GM10266 (cell line): ENCODE measurements at regions not wholly inside any gene's neighbourhood (a gene's known extent, or its start where the extent isn't known, plus 50 kb on each side); places are given as distances from the start of the nearest gene placed in this dataset.

Experiments used
- DNase-seq: peaks from one replicate; pipeline ENCODE4 v3.0.0; 2012; ENCODE audit errors: extremely low spot score
- TF ChIP-seq, protein P1 (sequence below): IDR thresholded peaks from 2 replicates; pipeline ENCODE4 v1.5.1; 2012; ENCODE audit warnings: mild to moderate bottlenecking, low read depth; ENCODE audit not compliant: control insufficient read depth, insufficient read depth; ENCODE audit errors: missing control alignments

DNA sequence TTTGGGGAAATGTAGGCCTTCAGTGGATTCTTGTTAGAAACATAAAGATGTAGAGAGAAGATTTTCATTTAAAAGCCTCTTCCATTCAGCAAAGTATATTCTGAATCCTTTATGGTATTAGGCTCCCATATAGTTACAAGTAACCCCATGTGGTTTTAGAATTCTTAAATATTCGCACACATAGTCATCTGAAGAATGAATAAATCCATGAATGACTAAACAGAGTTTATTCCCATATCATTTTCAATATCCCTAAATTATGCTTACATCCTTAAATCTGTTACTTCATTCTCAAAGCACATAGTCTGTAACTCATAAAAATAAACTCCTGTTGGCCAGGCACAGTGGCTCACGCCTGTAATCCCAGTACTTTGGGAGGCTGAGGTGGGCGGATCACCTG, 962.1 kb downstream of the KCNJ18 start:
- DNase-seq = no peak
- TF ChIP-seq, protein P1, sequence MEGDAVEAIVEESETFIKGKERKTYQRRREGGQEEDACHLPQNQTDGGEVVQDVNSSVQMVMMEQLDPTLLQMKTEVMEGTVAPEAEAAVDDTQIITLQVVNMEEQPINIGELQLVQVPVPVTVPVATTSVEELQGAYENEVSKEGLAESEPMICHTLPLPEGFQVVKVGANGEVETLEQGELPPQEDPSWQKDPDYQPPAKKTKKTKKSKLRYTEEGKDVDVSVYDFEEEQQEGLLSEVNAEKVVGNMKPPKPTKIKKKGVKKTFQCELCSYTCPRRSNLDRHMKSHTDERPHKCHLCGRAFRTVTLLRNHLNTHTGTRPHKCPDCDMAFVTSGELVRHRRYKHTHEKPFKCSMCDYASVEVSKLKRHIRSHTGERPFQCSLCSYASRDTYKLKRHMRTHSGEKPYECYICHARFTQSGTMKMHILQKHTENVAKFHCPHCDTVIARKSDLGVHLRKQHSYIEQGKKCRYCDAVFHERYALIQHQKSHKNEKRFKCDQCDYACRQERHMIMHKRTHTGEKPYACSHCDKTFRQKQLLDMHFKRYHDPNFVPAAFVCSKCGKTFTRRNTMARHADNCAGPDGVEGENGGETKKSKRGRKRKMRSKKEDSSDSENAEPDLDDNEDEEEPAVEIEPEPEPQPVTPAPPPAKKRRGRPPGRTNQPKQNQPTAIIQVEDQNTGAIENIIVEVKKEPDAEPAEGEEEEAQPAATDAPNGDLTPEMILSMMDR = no peak

DNA sequence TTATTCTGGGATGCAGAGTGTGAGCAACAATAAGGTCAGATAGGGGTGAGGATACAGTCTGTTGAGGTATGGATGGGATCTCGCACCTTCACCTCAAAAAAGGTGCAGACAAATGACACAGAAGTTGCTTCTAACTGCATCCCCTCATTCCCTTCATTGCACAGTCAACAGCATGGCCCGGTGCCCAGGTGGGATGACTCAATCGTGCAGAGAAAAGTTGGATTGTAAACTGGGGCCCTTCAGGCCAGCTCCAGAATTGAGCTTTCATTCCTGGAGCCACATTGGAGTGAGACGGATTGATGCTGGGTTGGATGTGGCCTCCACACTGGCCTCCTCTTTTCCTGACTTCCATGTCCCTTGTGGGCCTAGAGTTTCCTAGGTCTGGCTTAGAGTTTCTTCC, 977.4 kb downstream of the KCNJ18 start:
- TF ChIP-seq, protein P1 = no peak
- DNase-seq = no peak

DNA sequence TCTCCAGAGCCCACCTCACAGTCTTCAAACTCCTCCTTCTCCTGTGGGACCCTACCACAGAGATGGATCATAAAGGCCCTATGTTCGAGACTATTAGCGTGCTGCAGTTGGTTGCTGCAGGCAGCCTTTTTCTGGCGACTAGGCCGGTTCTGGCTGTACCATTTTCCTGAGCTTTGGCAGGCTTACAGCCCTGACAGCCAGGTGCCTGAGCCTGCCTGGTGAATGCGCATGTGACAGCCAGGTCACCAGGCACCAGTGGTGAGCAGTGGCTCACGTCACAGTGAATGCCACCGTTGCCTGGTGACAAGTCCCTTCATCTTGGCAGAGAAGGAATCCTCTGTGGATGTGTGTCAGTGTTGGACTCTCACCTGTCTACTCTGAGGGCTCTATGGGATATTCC, 978.8 kb downstream of the KCNJ18 start:
- TF ChIP-seq, protein P1 = no peak
- DNase-seq = no peak

DNA sequence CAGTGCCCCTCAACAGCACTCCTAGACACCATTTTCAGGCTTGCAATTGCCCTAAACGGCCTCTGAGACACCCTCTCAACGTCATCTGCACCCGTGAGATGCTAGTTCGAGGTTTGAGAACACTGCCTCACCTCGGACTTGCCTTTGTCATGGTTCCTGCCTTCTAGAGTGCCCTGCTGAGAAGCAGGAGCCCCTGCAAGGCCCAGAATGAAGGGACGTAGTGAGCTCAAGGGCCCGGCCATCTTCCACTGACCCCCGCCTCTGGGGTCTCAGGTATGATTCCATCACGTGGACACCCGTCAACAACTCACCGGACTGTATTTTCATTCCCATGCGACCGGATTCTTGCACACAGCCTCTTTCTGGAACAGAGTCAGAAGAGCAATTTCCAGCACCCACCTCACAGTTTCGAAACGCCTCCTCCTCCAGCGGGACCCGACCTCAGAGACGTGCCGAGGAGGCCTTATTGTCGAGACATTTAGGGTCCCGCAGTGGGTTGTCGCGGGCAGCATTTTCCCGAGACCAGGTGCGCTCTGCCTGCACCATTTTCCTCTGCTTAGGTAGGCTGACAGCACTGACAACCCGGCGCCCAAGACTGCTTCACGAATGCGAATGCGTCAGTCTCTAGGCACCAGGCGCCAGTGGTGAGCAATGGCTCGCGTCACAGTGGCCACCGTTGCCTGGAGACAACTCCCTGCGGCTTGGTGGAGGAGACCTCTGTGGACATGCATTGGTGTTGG, 999.9 kb downstream of the KCNJ18 start:
- DNase-seq = no peak
- TF ChIP-seq, protein P1 = no peak

DNA sequence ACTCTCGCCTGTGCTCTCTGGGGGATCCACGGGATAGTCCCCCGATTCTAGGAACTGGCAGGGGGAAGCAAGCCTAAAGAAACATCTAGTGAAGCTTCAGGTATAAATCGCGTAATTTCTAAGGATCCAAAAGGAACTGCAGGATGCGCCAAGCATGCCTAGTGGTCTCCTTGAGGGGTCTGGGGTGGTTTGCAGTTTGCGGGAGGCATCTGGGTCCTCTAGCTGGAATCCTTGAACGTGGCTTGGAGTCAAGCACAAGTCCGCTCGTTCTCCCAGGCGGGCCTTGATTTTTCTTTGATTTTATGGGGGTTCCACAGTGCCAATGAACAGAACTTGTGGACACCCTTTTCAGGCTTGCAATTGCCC, 1000.5 kb downstream of the KCNJ18 start:
- DNase-seq = no peak
- TF ChIP-seq, protein P1 = no peak

DNA sequence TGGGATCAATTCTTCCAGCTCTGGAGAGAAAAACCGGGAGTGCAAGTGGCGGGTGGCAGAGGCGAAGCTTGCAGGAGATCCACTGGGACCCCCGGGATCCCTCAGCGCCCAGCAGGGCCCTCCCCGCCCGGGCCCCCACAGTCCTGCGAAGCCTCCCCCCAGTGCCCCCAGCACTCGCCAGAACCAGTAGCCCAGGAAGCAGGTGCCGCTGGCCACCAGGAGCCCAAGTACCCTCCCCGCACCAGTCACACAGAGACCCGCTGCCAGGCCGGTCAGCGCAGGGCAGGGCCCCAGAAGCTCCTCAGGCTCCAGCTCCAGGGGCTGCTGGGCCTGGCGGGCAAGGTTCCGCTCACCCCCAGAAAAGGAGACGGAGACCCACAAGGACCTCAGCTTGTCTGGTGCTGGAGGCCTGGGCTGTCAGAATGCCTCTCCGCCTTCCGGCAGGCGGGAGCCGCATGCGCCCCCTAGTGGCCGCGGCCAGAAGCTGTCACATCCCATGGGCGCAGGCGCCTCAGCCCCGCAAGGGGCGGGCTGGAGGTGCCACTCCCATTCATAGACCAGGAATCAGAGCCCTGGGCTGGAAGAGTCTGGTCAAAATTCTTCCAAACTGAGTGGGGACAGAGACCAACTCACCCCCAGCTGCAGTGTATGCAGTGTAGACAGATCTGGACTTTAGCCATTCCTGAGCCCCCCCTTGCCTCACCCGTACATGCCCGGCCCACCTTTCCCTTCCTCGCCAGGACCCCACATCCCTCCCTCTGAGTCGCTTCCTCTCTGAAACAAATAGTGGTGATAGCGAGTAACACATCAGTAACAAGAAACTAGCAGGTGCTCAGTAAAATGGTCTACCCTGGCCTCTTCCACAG, 1002.3 kb downstream of the KCNJ18 start:
- DNase-seq = no peak
- TF ChIP-seq, protein P1 = peak; percentile 6

DNA sequence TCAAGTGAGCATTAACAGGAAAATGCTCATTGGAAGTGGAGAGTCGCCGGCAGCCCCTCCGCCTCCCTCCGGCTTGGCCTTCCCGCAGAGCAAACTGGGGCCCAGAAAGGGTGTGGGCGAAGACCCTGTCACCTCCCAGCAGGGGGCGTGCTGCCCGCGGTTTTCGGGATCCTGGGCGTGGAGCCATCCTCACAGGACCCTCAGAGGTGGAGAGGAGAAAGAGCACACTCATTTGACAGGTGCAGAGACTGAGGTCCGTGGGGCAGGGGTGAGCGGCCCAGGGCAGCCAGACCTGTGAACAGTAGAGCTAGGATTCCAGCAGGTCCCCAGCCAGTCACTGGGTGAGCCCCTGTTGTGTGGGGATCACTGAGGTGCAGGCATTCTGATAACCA, 1002.9 kb downstream of the KCNJ18 start:
- no peak for DNase-seq
- TF ChIP-seq, protein P1 = no peak
